ENCODE measurements at regions not wholly inside any gene's neighbourhood (a gene's known extent, or its start where the extent isn't known, plus 50 kb on each side); places are given as distances from the start of the nearest gene placed in this dataset.

DNA sequence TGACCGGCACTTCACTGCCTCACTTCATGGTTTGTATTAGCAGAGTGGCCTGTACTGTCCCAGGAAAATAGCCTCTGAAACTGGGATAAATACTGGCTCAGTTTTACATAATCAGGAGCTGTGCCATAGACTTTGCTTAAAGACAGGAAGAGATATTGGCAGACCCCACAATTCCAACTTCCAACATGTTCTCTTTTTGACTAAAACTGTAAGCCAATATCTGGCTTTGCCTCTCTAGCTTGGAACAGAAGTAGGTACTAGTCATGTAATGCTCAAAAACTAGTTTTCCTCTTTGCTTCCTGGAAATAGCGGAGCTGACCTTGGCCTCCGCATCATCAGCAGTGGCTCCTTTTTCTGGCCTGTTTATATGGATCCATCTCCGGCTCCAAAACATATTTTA lies 276.9 kb downstream of the CDH9 start:
- Histone ChIP-seq H3K27me3 (ENCODE audit: insufficient read depth, low read length) (no peaks in the 10 kb centered on the region), H3K27ac (ENCODE audit: low read depth, low read length) (no peak overlapping the region), H3K9ac (ENCODE audit: low read length) (no peak overlapping the region), H3K79me2 (ENCODE audit: insufficient read depth, low read length) (no peaks in the 10 kb centered on the region), H3K9me3 (ENCODE audit: insufficient read depth, low read depth, low read length) (no peaks in the 10 kb centered on the region), H2AFZ (ENCODE audit: low read depth, low read length) (no peak overlapping the region), H4K20me1 (ENCODE audit: insufficient read depth, low read length) (no peaks in the 10 kb centered on the region), H3K4me2 (ENCODE audit: low read length) (no peak overlapping the region), H3K4me1 (ENCODE audit: insufficient read depth, low read length) (no peaks in the 10 kb centered on the region), H3K4me3 (ENCODE audit: insufficient read depth, low read depth, low read length) (no peak overlapping the region), H3K36me3 (ENCODE audit: insufficient read depth, low read length) (no peaks in the 10 kb centered on the region)
- H3K4me3 Mint-ChIP-seq (ENCODE audit: unreplicated experiment) = no peak overlapping the region
- H3K27me3 Mint-ChIP-seq (ENCODE audit: low read depth, unreplicated experiment) = no peaks in the 10 kb centered on the region
- DNase-seq (ENCODE audit: low read depth) = no peak
- TF ChIP-seq EZH2 (IDR thresholded peaks at IDR 0.05; ENCODE audit: insufficient read depth, low read length) (no peak), CTCF (IDR thresholded peaks at IDR 0.05; ENCODE audit: insufficient read depth, low read depth, low read length) (no peak)
- H3K4me1 Mint-ChIP-seq (ENCODE audit: low read depth, unreplicated experiment) = peaks cover 8% of the 10 kb centered on the region
- no peaks in the 10 kb centered on the region for H3K9me3 Mint-ChIP-seq (ENCODE audit: unreplicated experiment)
- H3K36me3 Mint-ChIP-seq (ENCODE audit: low read depth, unreplicated experiment) = no peaks in the 10 kb centered on the region
- FAIRE-seq = no peak
- H3K27ac Mint-ChIP-seq (ENCODE audit: unreplicated experiment) = no peak overlapping the region

- TF ChIP-seq EZH2 (IDR thresholded peaks at IDR 0.05; ENCODE audit: insufficient read depth, low read length) (no peak), CTCF (IDR thresholded peaks at IDR 0.05; ENCODE audit: insufficient read depth, low read depth, low read length) (no peak)
- Mint-ChIP-seq H3K36me3 (ENCODE audit: low read depth, unreplicated experiment) (no peaks in the 10 kb centered on the region), H3K27ac (ENCODE audit: unreplicated experiment) (no peak overlapping the region), H3K4me1 (ENCODE audit: low read depth, unreplicated experiment) (peaks cover 8% of the 10 kb centered on the region), H3K4me3 (ENCODE audit: unreplicated experiment) (no peak overlapping the region), H3K27me3 (ENCODE audit: low read depth, unreplicated experiment) (no peaks in the 10 kb centered on the region), H3K9me3 (ENCODE audit: unreplicated experiment) (no peaks in the 10 kb centered on the region)
- no peaks in the 10 kb centered on the region for H3K27me3 ChIP-seq (ENCODE audit: insufficient read depth, low read length)
- DNase-seq (ENCODE audit: low read depth) = no peak
- H3K4me2 ChIP-seq (ENCODE audit: low read length) = no peak overlapping the region
- no peak overlapping the region for H3K9ac ChIP-seq (ENCODE audit: low read length)
- no peaks in the 10 kb centered on the region for H3K79me2 ChIP-seq (ENCODE audit: insufficient read depth, low read length)
- FAIRE-seq = no peak
- H3K4me3 ChIP-seq (ENCODE audit: insufficient read depth, low read depth, low read length) = no peak overlapping the region
- no peaks in the 10 kb centered on the region for H4K20me1 ChIP-seq (ENCODE audit: insufficient read depth, low read length)
- H3K9me3 ChIP-seq (ENCODE audit: insufficient read depth, low read depth, low read length) = no peaks in the 10 kb centered on the region
- H3K27ac ChIP-seq (ENCODE audit: low read depth, low read length) = no peak overlapping the region
- H2AFZ ChIP-seq (ENCODE audit: low read depth, low read length) = no peak overlapping the region
- no peaks in the 10 kb centered on the region for H3K36me3 ChIP-seq (ENCODE audit: insufficient read depth, low read length)
- no peaks in the 10 kb centered on the region for H3K4me1 ChIP-seq (ENCODE audit: insufficient read depth, low read length)
Measured at GRCh38 chr5:26761045-26761444, 277.3 kb downstream of the CDH9 start.

DNA sequence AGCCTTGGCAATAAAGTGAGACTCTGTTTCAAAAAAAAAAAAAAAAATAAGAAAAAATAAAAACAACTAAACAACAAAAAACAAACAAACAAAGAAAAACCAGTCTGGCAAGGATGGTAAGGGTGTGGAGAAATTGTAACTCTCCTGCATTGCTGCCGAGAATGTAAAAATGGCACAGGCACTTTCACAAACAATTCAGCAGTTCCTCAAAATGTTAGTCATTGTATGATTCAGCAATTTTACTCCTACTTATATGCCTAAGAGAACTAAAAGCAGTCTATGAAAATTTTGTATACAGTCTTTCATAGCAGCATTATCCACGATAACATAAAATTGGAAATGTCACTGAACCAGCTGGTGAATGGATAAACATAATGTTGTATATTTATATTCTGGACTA lies 280.4 kb downstream of the CDH9 start:
- DNase-seq (ENCODE audit: low read depth) = no peak
- Mint-ChIP-seq H3K9me3 (ENCODE audit: unreplicated experiment) (no peaks in the 10 kb centered on the region), H3K4me3 (ENCODE audit: unreplicated experiment) (no peak overlapping the region), H3K27me3 (ENCODE audit: low read depth, unreplicated experiment) (no peaks in the 10 kb centered on the region), H3K4me1 (ENCODE audit: low read depth, unreplicated experiment) (peaks cover 8% of the 10 kb centered on the region), H3K36me3 (ENCODE audit: low read depth, unreplicated experiment) (no peaks in the 10 kb centered on the region), H3K27ac (ENCODE audit: unreplicated experiment) (no peak overlapping the region)
- Histone ChIP-seq H3K4me3 (ENCODE audit: insufficient read depth, low read depth, low read length) (no peak overlapping the region), H4K20me1 (ENCODE audit: insufficient read depth, low read length) (no peaks in the 10 kb centered on the region), H2AFZ (ENCODE audit: low read depth, low read length) (no peak overlapping the region), H3K36me3 (ENCODE audit: insufficient read depth, low read length) (no peaks in the 10 kb centered on the region), H3K4me2 (ENCODE audit: low read length) (no peak overlapping the region), H3K27ac (ENCODE audit: low read depth, low read length) (no peak overlapping the region), H3K9me3 (ENCODE audit: insufficient read depth, low read depth, low read length) (no peaks in the 10 kb centered on the region), H3K79me2 (ENCODE audit: insufficient read depth, low read length) (no peaks in the 10 kb centered on the region), H3K27me3 (ENCODE audit: insufficient read depth, low read length) (no peaks in the 10 kb centered on the region), H3K9ac (ENCODE audit: low read length) (no peak overlapping the region), H3K4me1 (ENCODE audit: insufficient read depth, low read length) (no peaks in the 10 kb centered on the region)
- FAIRE-seq = no peak
- no peak for TF ChIP-seq CTCF (IDR thresholded peaks at IDR 0.05; ENCODE audit: insufficient read depth, low read depth, low read length)
- no peak for TF ChIP-seq EZH2 (IDR thresholded peaks at IDR 0.05; ENCODE audit: insufficient read depth, low read length)

All from astrocyte (in vitro differentiated cells and primary cell).